DLD1 (cell line): ENCODE measurements at regions not wholly inside any gene's neighbourhood (a gene's known extent, or its start where the extent isn't known, plus 50 kb on each side); places are given as distances from the start of the nearest gene placed in this dataset.

Experiments
- in situ Hi-C: cut with HindIII; loops from 2 replicates; pipeline ENCODE4 v1.10.0; 2017; ENCODE audit warnings: low sequenced_read_pairs

- in situ Hi-C loops = no loop called here
These were observed 458.1 kb upstream of the ARGLU1 start for GRCh38 chr13:107025991-107026390.

DNA sequence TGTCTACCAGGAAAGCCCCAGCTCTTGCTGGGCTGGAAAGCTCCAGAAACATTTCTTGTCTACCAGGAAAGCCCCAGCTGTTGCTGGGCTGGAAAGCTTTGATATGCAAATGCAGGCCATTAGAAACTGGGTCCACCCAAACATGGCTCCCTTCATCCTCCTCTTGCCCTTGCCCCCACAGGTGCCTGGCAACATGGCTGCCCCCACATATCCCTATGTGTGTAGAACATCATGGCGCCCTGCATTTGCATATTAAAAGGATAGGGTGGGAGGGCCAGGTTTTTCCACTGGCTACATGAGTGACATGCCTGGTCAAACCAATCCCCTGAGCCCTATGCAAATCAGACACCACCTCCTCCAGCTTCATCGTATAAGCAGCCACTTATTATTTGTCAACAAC is 455.4 kb upstream of the ARGLU1 start:
- in situ Hi-C loops = no loop called here

GRCh38 chr13:107020393-107020792 is 452.5 kb upstream of the ARGLU1 start:
- in situ Hi-C loops = no loop called here

DNA sequence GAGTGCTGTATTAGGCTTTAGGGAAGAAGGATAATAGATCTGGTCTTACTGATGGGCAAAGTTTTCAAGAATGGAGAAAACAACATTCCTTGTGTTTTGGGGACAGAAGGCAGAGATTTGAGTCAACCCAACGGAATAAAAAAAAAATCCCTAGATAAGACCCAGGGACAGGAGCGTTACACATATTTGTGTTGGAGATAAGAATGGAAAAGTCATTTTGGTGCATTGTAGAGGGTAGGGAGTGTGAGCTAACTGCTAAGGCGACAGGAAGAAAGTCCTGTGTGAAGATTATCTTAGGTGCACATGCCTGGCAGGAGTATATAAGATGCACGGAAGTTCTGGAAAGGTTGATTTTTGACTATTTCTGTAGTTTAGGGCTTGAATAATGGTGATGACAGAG is 450.3 kb upstream of the ARGLU1 start:
- in situ Hi-C loops = no loop called here

DNA sequence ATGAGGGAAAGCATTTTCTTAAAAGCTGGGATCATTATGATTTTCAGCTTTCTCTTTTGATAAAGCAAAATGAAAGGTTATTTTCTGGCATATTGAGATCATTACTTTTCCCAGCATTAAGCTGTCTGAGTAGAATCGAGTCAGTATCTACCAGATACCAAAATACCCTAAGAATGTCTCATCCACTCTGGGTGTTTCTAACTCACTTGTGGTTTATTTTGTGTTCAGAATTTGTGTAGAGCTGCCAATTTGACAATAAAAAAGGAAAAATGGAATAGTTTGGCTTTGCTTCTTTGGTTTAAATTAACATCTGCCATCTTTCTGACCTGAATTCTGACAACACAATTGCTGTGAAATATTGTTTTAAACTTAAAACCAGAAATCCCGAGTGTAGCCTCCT is 438.7 kb upstream of the ARGLU1 start:
- in situ Hi-C loops = no loop called here

DNA sequence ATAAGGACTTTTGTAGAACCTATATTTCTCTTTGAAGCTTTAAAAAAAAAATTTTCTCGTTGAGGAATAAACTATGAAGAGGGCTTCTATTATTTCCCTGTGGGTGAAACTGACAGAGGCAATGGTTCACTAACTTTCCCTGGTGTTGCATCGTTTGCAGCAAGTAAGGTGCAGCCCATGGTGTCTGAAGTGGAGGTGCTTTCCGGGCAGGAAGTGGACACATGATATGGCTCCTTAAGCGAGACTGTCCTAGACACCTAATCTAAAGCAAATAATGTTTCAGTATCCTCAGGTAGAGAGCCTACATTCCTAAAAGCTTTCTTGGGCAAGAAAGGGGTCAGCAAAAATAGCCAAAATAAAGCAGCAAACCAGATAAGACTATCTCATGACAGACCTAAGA is 437.6 kb upstream of the ARGLU1 start:
- in situ Hi-C loops = no loop called here

DNA sequence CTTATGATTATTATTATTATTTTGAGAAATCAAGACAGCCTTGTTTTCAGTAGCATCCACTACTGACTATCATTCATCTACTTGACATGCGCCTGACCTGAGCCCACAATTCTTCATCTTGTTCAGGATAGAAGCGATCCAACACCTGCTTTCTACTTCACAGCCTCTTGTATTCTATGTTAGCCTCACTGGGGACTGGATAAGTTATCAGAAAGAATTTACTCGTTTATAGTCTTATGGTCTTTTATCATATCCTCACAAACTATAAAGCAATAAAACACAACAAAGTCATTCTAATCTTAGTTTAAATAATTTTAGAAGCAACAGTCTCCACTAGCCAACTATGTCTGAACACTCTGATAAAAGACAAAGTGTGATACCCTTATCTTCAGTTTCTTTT is 436.0 kb upstream of the ARGLU1 start:
- in situ Hi-C loops = no loop called here

GRCh38 chr13:106998664-106999063 is 430.7 kb upstream of the ARGLU1 start:
- in situ Hi-C loops = no loop called here

DNA sequence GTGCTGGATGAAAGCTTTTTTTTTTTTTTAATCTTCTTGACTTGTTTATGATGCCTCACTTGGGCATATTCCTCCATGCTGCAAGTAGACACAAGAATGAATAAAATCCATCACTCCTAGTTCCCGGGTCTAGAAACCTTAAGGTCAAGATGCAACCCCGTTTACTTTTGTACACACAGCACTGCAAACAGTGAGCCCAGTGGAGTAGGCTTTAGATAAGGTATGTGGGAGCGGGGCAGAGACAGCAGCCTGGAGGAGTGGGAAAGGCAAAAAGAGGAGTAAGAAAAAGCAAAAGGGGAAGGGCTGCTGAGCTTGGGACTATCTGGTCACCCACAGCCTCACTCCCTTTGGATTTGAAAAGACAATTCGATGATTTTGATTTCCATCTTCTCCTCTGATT is 429.8 kb upstream of the ARGLU1 start:
- in situ Hi-C loops = no loop called here

DNA sequence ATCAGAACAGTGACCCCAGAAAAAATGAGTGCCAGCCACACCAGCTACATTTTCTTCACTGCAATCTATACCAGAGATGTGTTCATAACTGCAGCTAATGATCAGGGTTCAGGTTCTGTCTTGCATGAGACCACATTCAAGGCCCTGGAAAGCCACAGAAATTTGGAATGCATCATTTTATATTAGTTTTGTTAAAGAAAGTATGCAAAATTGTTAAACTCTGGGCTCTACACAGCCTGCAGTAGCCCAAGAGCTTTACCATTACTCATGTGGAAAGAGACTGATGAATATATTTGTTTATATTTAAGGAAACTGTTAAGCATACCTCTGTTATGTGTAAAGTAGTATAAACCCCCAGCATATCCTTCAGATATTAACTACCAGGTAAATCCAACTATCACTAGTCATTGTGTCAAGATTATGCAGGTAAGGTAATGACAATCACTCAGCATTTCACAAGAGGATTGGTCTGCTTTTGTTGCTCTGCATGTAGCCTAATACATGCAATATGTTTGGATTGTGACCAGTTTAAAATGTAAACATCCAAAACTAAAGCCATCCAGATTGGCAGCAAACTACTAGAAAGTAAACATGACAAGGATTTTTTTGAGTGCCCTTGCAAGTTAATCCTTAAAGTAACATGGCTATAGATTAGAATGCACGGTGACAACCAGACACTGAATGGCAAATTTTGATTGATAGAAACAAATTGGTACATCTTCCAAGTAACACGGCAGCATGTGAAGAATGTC is 429.1 kb upstream of the ARGLU1 start:
- in situ Hi-C loops = no loop called here

GRCh38 chr13:106990594-106990993 is 422.7 kb upstream of the ARGLU1 start:
- in situ Hi-C loops = no loop called here

GRCh38 chr13:106989876-106990275 is 421.9 kb upstream of the ARGLU1 start:
- in situ Hi-C loops = loop anchor here (10.0 kb wide), 1 partner anchor 415 kb away; no protein-coding TSS in a partner anchor

GRCh38 chr13:106987427-106987785 is 419.5 kb upstream of the ARGLU1 start:
- in situ Hi-C loops = loop anchor here (10.0 kb wide), 1 partner anchor 413 kb away; no protein-coding TSS in a partner anchor

DNA sequence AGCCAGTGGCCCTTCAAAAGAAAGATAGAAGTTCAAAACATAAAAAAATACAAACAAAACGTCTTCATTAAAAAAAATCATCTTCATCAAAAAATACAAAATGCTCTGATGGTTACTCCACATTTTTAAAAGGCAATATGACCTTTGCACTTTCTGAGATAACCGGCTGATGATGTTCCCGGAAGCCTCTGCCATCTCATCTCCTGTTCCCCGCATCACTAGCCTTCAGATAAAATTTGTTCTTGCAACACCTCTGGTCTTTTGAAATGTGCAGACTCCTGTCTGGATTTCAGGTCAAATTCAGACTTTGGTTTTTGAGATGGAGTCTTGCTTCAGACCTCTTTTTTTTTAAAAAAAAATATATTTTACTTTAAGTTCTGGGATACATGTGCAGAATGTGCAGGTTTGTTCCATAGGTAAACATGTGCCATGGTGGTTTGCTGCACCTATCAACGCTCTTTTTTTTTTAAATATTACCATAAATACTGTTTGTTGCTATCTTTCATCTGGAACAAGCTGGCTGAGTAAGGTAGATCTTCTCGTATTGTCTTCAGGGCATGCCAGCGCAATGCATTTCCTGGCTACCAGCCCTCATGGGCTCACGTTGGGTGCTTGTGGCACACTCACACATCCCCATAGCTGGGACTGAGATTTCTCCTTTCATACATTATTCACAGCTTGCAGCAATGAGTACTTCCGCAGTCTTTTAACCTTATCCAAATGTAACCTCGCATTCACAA is 418.9 kb upstream of the ARGLU1 start:
- in situ Hi-C loops = loop anchor here (10.0 kb wide), 1 partner anchor 412 kb away; no protein-coding TSS in a partner anchor

GRCh38 chr13:106986033-106986484 is 418.1 kb upstream of the ARGLU1 start:
- in situ Hi-C loops = loop anchor here (10.0 kb wide), 1 partner anchor 411 kb away; no protein-coding TSS in a partner anchor

GRCh38 chr13:106985481-106985880 is 417.5 kb upstream of the ARGLU1 start:
- in situ Hi-C loops = loop anchor here (10.0 kb wide), 1 partner anchor 411 kb away; no protein-coding TSS in a partner anchor

GRCh38 chr13:106981051-106981450 is 413.1 kb upstream of the ARGLU1 start:
- in situ Hi-C loops = loop anchor here (10.0 kb wide), 1 partner anchor 406 kb away; no protein-coding TSS in a partner anchor

DNA sequence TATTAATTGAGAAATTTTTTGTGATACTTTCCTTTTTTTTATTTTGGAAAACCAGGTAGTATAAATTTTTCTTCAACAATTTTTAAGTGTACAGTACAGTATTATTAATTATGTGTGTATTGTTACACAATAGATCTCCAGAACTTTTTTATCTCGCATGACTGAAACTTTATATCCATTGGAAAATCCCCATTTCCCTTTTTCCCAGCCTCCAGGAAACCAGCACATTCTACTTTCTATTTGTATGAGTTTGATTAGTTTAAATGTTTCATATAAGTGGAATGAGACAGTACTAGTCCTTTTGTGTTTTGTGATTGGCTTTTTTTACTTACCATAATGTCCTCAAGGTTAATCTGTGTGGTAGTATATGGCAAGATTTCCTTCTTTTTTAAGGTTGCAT is 399.5 kb upstream of the ARGLU1 start:
- in situ Hi-C loops = no loop called here

GRCh38 chr13:106963151-106963550 is 395.2 kb upstream of the ARGLU1 start:
- in situ Hi-C loops = no loop called here

DNA sequence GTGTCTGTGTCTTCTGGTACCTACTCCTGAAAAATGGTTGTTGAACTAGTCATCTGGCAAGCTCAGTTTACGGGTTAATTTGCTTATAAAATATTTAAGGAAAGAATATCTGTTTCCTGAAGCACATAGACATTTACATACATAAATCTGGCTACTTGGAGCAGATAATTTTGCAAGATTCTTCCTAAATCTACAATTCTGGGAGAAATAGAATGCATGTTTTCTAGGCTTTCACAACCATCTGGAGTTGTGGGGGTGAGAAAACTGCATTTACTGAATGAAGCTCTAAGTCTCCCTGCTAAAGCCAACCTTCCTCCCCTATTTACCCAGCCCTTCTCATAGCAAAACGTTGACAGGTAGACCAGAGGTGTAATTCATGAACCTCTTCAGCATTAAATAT is 393.7 kb upstream of the ARGLU1 start:
- in situ Hi-C loops = no loop called here

DNA sequence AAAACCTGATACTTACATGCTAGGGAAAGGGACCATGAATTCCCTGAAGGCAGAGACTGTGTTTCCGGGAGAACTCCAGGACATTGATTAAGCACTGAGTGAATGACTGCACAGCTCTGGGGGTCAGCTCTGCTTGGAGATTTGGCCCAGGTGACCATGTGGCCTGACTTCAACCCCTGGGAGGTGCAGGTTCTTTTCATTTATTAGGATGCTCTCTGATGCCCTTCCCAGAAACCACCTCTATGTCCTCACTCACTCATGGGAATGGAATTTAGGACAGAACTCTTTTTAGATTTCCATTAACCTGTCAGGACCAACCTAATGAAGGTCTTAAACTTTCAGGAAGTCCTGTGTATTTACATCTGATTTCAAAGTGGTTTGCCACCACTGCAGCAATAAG is 393.3 kb upstream of the ARGLU1 start:
- in situ Hi-C loops = no loop called here

DNA sequence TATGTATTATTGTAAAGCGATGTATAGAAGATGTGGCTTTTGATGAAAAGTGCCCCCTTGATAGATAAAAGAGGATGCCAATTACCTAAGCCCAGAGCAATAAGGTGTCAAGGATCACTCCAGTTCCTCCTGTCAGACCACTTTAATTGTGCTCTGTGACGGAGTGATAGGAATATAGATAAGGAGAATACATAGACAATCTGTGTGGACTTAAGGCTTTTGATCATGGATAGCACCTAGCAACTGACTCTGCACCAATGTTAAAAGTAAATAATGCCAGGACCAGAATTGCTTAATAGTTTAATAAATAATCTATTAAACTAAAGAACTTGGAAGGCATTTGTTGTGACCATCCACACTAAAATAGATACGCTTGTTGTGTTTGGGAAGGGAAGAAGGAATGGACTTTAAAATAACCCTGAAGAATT is 390.7 kb upstream of the ARGLU1 start:
- in situ Hi-C loops = no loop called here
